AG10803 (cell line): ENCODE measurements at regions not wholly inside any gene's neighbourhood (a gene's known extent, or its start where the extent isn't known, plus 50 kb on each side); places are given as distances from the start of the nearest gene placed in this dataset.
"Not testable (repeated sequence)": the region's sequence is repeated elsewhere in the genome, so short reads cannot be mapped to it uniquely, and the experiment has no call there.

Experiments used
- DNase-seq: peaks from one replicate; pipeline ENCODE4 v3.0.0; 2010; ENCODE audit warnings: low read depth
- H3K4me3 ChIP-seq: 2 replicates; pipeline ENCODE4 v1.5.1; 2011; ENCODE audit warnings: mild to moderate bottlenecking, low read length, control low read depth
- CTCF ChIP-seq: conservative IDR thresholded peaks from 2 replicates; pipeline ENCODE4 v1.5.1; 2011; ENCODE audit warnings: mild to moderate bottlenecking, low read length, control low read depth, inconsistent platforms

- no peak overlapping the region for H3K4me3 ChIP-seq
- no peak for DNase-seq
- no peak for TF ChIP-seq CTCF
These were observed 268.8 kb downstream of the IKZF2 start for GRCh38 chr2:212882626-212883025.

GRCh38 chr2:212876556-212876955 is 274.9 kb downstream of the IKZF2 start:
- H3K4me3 ChIP-seq, DNase-seq: not testable (repeated sequence)

DNA sequence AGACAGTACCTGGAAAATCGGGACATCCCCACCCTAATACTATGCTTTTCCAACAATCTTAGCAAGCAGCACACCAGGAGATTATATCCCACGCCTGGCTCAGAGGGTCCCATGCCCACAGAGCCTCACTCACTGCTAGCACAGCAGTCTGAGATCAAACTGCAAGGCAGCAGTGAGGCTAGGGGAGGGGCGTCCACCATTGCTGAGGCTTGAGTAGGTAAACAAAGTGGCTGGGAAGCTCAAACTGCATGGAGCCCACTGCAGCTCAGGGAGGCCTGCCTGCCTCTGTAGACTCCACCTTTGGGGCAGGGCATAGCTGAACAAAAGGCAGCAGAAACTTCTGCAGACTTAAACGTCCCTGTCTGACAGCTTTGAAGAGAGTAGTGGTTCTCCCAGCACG is 275.5 kb downstream of the IKZF2 start:
- H3K4me3 ChIP-seq, DNase-seq: not testable (repeated sequence)

- H3K4me3 ChIP-seq, result no peak overlapping the region
- DNase-seq, result no peak
- TF ChIP-seq CTCF, result no peak
These were observed 278.2 kb downstream of the IKZF2 start for GRCh38 chr2:212873256-212873655.

GRCh38 chr2:212871597-212871996 is 279.8 kb downstream of the IKZF2 start:
- TF ChIP-seq CTCF, result no peak
- no peak for DNase-seq
- no peak overlapping the region for H3K4me3 ChIP-seq

GRCh38 chr2:212864186-212864585 is 287.2 kb downstream of the IKZF2 start:
- no peak overlapping the region for H3K4me3 ChIP-seq
- TF ChIP-seq CTCF, result no peak
- no peak for DNase-seq

DNA sequence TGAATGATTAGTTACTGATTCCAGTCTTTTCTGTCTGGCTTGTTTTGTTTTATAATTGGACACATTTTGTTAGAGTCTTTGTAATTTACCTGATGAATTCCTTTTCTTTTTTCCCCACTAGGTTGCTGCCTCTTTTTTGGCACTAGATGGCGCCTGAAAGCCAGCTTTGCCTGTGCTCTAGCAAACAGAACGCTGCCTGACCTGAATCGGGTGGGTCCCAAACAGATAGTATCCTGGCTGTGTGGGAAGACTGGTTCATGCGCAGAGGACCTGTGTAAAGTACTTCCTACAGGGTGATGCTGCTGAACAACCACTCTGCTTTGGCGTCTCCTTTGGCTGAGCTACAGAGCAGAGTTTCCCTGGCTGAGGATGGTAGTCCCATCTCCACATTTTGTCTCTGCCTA is 288.2 kb downstream of the IKZF2 start:
- no peak overlapping the region for H3K4me3 ChIP-seq
- peak; percentile 44 for TF ChIP-seq CTCF
- DNase-seq, result no peak

DNA sequence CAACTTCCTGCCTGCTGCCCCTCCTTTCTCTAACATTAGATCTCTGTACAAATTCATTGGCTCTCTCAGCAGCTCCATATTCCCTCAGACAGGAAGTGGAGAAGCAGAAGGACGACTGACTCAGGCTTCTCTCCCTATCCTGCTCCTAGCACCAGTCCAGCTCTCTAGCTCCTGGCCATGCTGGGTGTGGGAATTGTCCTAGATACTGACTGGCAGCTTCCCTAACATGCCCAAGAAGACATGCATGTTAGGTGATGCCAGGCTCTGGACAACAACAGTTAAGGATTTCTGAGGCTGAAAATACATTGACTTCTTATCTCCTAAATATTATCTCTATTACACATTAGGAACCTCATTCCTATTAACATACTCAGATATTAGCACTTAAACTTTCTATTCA is 292.9 kb downstream of the IKZF2 start:
- no peak for TF ChIP-seq CTCF
- H3K4me3 ChIP-seq, result no peak overlapping the region
- no peak for DNase-seq
